HG03280 (cell line): ENCODE measurements at regions not wholly inside any gene's neighbourhood (a gene's known extent, or its start where the extent isn't known, plus 50 kb on each side); places are given as distances from the start of the nearest gene placed in this dataset.
"Not testable (repeated sequence)": the region's sequence is repeated elsewhere in the genome, so short reads cannot be mapped to it uniquely, and the experiment has no call there.

ENCODE experiments used
- ATAC-seq: cut with Tn5 transposase; IDR thresholded peaks from one replicate; pipeline ENCODE4 v1.9.1; 2021; ENCODE audit warnings: mild to moderate bottlenecking, moderate library complexity; ENCODE audit not compliant: unreplicated experiment

GRCh38 chr15:20104551-20104950 is 437.0 kb downstream of the GOLGA6L6 start:
- ATAC-seq: not testable (repeated sequence)

GRCh38 chr15:20102862-20103261 is 438.7 kb downstream of the GOLGA6L6 start:
- ATAC-seq: not testable (repeated sequence)

DNA sequence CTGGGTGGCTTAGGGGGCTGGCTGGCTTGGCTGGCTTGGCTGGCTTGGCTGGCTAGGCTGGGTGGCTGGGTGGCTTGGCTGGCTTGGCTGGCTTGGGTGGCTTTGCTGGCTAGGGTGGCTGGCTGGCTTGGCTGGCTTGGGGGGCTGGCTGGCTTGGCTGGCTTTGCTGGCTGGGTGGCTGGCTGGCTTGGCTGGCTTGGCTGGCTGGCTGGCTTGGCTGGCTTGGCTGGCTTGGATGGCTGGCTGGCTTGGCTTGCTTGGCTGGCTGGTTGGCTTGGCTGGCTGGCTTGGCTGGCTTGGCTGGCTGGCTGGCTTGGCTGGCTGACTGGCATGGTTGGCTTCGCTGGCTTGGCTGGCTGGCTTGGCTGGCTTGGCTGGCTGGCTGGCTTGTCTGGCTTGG is 439.4 kb downstream of the GOLGA6L6 start:
- ATAC-seq: not testable (repeated sequence)

- not testable (repeated sequence) for ATAC-seq
Observed at GRCh38 chr15:20101281-20101680, 440.3 kb downstream of the GOLGA6L6 start.

DNA sequence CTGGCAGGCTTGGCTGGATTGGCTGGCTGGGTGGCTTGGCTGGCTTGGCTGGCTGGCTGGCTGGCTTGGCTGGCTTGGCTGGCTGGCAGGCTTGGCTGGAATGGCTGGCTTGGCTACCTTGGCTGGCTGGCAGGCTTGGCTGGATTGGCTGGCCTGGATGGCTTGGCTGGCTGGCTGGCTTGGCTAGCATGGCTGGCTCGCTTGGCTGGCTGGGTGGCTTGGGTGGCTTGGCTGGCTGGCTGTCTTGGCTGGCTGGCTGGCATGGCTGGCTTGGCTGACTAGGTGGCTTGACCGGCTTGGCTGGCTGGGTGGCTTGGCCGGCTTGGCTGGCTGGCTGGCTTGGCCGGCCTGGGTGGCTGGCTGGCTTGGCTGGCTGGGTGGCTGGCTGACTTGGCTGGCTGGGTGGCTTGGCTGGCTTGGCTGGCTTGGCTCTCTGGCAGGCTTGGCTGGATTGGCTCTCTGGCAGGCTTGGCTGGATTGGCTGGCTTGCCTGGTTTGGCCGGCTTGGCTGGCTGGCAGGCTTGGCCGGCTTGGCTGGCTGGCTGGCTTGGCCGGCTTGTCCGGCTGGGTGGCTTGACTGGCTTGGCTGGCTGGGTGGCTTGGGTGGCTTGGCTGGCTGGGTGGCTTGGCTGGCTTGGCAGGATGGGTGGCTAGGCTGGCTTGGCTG is 440.9 kb downstream of the GOLGA6L6 start:
- ATAC-seq: not testable (repeated sequence)

GRCh38 chr15:20095699-20096303 is 445.8 kb downstream of the GOLGA6L6 start:
- not testable (repeated sequence) for ATAC-seq

DNA sequence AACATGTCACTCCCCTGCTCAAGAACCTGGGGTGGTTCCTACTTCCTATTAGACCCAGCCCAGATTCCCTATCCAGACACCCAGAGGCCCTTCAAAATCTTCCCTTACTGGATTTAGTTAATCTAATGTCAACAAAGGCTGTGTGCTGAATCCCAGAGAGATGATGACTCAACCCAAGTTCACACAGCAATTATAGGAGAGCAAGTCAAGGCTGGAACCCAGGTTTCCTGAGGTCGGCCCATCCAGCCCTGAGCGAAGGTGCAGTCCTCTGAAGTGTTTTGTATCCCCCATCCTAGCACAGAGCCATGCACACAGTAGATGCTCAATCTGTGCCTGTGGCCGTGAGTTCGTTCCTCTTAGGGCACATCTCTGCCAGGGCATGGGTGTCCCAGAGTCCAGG is 452.1 kb downstream of the GOLGA6L6 start:
- not testable (repeated sequence) for ATAC-seq

DNA sequence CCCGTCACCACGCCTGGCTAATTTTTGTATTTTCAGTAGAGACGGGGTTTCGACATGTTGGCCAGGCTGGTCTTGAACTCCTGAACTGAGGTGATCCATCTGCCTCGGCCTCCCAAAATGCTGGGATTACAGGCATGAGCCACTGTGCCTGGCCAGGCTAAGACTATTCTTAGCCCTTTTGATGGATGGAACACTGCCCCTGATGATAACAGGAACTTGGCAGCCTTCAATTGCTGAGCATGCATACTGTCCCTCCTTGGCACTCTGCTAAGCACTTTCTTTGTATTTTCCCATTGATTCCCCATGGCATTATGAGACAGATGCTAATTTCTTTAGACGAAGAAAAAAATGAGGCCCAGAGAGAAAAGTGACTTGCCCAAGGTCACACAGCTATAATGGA is 457.6 kb downstream of the GOLGA6L6 start:
- not testable (repeated sequence) for ATAC-seq

GRCh38 chr15:20074082-20074481 is 467.5 kb downstream of the GOLGA6L6 start:
- not testable (repeated sequence) for ATAC-seq

GRCh38 chr15:20069043-20069442 is 472.6 kb downstream of the GOLGA6L6 start:
- ATAC-seq: not testable (repeated sequence)

GRCh38 chr15:20066173-20066572 is 475.4 kb downstream of the GOLGA6L6 start:
- not testable (repeated sequence) for ATAC-seq

DNA sequence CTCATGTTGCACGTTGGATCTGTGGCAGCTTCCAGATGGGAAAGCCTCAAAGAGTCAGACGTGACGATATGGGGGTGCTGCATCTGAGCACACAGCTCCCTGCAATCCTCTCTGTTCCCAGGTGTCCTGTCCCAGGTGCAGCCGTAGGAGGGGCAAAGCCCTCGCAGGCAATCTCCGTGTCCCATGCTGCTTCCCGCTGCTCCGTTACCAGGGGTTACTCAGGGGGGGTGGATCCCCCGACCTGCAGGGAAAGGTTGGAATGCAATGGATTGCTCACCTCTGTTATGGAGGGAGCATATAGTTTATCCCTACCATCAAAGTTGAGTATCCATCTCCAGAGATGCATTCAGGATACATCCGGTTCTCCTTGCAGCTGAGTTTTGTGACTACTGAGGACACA is 476.1 kb downstream of the GOLGA6L6 start:
- ATAC-seq: not testable (repeated sequence)

DNA sequence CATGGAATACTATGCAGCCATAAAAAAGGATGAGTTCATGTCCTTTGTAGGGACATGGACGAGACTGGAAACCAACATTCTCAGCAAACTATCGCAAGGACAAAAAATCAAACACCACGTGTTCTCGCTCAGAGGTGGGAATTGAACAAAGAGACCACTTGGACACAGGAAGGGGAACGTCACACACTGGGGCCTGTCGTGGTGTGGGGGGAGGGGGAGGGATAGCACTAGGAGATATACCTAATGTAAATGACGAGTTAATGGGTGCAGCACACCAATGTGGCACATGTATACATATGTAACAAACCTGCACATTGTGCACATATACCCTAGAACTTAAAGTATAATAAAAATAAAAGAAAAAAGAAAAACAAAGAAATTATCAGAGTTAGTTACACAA is 478.4 kb downstream of the GOLGA6L6 start:
- ATAC-seq: not testable (repeated sequence)

GRCh38 chr15:20060838-20061237 is 480.8 kb downstream of the GOLGA6L6 start:
- not testable (repeated sequence) for ATAC-seq

DNA sequence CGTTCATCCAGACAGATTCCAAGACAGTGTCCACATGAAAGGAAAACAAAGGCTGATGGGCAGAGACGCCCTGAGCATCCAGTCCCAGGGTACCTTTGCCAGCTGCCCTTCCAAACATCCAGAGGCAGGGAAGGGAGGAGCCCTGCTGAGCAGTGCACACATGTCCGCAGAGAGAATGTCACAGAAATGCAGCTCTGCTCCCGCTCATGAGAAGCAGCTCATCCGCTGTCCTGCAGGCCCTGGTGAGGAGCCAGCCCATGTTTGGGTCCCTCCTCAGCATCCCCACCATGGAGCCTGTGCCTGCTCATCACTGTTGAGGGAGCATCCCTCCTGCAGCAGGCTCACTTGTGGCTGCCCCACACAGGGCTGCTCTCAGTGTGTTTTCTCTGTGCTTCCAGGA is 484.7 kb downstream of the GOLGA6L6 start:
- not testable (repeated sequence) for ATAC-seq

- ATAC-seq: not testable (repeated sequence)
Observed at GRCh38 chr15:20055921-20056320, 485.7 kb downstream of the GOLGA6L6 start.

DNA sequence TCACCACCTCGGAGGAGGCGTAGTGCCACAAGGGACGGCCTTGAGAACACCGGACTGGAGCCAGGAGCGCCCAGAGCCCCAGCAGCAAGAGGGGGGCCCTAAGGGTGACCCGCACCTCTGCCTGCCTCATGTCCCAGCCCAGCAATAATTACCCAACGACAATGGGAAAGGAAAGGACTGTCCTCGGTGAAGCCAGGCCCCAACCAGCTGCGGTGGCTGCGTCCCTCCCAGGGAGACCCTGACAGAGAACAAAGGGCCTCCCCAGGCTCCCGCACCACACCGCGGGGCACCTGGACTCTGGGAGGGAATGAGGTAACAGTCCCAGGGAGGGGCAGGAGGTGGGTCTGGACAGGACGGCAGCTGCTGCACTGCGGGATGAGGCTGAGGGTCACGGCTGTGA is 493.4 kb downstream of the GOLGA6L6 start:
- ATAC-seq: not testable (repeated sequence)

- ATAC-seq: not testable (repeated sequence)
Observed at GRCh38 chr15:20045165-20045564, 496.4 kb downstream of the GOLGA6L6 start.

DNA sequence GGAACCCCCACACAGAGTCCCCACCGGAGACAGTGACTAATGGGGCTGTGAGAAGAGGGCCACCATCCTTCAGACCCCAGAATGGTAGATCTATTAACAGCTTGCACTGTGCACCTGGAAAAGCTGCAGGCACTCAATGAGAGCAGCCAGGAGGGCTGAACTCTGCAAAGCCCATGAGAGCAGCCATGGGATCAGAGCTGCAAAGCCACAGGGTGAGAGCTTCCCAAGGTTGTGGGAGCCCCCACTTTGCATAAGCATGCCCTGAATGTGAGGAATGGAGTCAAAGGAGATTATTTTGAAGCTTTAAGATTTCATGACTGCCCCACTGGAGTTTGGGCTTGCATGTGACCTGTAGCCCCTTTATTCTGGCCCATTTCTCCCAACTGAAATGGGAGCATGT is 500.9 kb downstream of the GOLGA6L6 start:
- not testable (repeated sequence) for ATAC-seq

DNA sequence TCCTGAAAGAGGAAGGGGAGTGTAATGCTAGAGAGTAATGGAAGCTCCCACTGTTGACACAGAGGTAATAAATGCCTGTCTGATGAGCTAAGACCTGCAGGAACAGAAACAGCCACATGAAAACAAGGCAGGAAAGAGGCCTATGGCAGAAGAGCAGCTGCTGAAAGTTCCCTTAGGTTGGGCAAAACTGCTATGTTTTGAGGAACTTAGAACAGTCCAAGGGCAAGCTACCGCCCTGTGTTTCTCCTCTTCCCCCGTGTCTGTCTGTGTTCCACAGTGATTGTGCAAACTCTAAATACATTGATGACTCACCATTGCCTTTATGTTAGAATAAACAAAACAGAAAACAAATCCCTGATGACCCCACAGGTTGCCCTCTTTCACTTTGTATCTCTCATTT is 516.6 kb downstream of the GOLGA6L6 start:
- ATAC-seq: not testable (repeated sequence)

GRCh38 chr15:20022349-20022748 is 519.3 kb downstream of the GOLGA6L6 start:
- not testable (repeated sequence) for ATAC-seq

DNA sequence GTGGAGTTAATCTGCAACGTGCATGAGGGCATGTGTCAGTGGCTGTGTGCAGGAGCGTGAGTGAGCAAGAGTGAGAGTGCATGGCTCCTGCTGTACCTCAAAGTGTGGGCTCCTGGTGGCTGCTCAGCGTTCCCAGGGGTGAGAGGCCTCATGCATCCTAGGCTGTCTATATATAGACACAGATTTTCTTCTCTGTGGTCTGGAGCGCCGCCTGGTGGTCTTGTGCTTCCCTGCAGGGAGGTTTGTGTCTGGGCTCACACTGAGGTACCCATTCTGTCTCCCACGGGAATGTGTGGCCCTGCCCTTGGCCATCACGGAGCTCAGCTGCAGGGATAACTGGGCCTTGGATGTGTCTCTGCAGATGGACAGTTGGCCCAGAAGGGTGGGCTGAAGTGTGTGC is 520.2 kb downstream of the GOLGA6L6 start:
- peak; percentile 51 for ATAC-seq
